T-helper 1 cell treated with Interleukin-12 subunit alpha and Interleukin-12 subunit beta and Interleukin-4 antibody, amounts not matched to agents 30 μg/mL and 1 μg/mL, for 36 hours (primary cell): ENCODE measurements at regions not wholly inside any gene's neighbourhood (a gene's known extent, or its start where the extent isn't known, plus 50 kb on each side); places are given as distances from the start of the nearest gene placed in this dataset.
"Not testable (repeated sequence)": the region's sequence is repeated elsewhere in the genome, so short reads cannot be mapped to it uniquely, and the experiment has no call there.

ENCODE experiments used
- H3K27ac Mint-ChIP-seq: one replicate; pipeline ENCODE4 v1.8.0; 2021; ENCODE audit warnings: mild to moderate bottlenecking, mixed read lengths
- H3K27me3 Mint-ChIP-seq: one replicate; pipeline ENCODE4 v1.8.0; 2021; ENCODE audit warnings: low read depth, mixed read lengths
- H3K36me3 Mint-ChIP-seq: one replicate; pipeline ENCODE4 v1.8.0; 2021; ENCODE audit warnings: low read depth, mixed read lengths
- H3K4me1 Mint-ChIP-seq: one replicate; pipeline ENCODE4 v1.8.0; 2021; ENCODE audit warnings: low read depth, mixed read lengths
- H3K4me3 Mint-ChIP-seq: one replicate; pipeline ENCODE4 v1.8.0; 2021; ENCODE audit warnings: mild to moderate bottlenecking, moderate library complexity, mixed read lengths
- H3K9me3 Mint-ChIP-seq: one replicate; pipeline ENCODE4 v1.8.0; 2021; ENCODE audit warnings: mixed read lengths

- Mint-ChIP-seq H3K27ac (no peak overlapping the region), H3K9me3 (no peaks in the 10 kb centered on the region), H3K36me3 (no peaks in the 10 kb centered on the region), H3K4me1 (no peaks in the 10 kb centered on the region), H3K27me3 (no peaks in the 10 kb centered on the region), H3K4me3 (no peak overlapping the region)
These were observed 210.5 kb upstream of the SHH start for GRCh38 chr7:156022483-156023459.

- H3K4me3 Mint-ChIP-seq: no peak overlapping the region
- H3K27me3 Mint-ChIP-seq: no peaks in the 10 kb centered on the region
- H3K36me3 Mint-ChIP-seq: no peaks in the 10 kb centered on the region
- H3K27ac Mint-ChIP-seq: no peak overlapping the region
- H3K4me1 Mint-ChIP-seq: no peaks in the 10 kb centered on the region
- H3K9me3 Mint-ChIP-seq: no peaks in the 10 kb centered on the region
These were observed 209.2 kb upstream of the SHH start for GRCh38 chr7:156021471-156021870.

GRCh38 chr7:156020566-156020965 is 208.3 kb upstream of the SHH start:
- Mint-ChIP-seq H3K4me1 (no peaks in the 10 kb centered on the region), H3K9me3 (no peaks in the 10 kb centered on the region), H3K27ac (no peak overlapping the region), H3K4me3 (no peak overlapping the region), H3K36me3 (no peaks in the 10 kb centered on the region), H3K27me3 (no peaks in the 10 kb centered on the region)

GRCh38 chr7:156019776-156020565 is 207.7 kb upstream of the SHH start:
- H3K9me3 Mint-ChIP-seq: no peaks in the 10 kb centered on the region
- no peak overlapping the region for H3K4me3 Mint-ChIP-seq
- H3K4me1 Mint-ChIP-seq: no peaks in the 10 kb centered on the region

GRCh38 chr7:156019308-156019707 is 207.0 kb upstream of the SHH start:
- Mint-ChIP-seq H3K27ac (no peak overlapping the region), H3K27me3 (peaks cover 1% of the 10 kb centered on the region), H3K4me1 (peaks cover 2% of the 10 kb centered on the region), H3K9me3 (peaks cover 1% of the 10 kb centered on the region), H3K4me3 (no peak overlapping the region), H3K36me3 (no peaks in the 10 kb centered on the region)

More at GRCh38 chr7:156019776-156020565, 207.7 kb upstream of the SHH start:
- H3K36me3 Mint-ChIP-seq: no peaks in the 10 kb centered on the region
- H3K27ac Mint-ChIP-seq: no peak overlapping the region
- no peaks in the 10 kb centered on the region for H3K27me3 Mint-ChIP-seq

- Mint-ChIP-seq H3K27me3 (peaks cover 4% of the 10 kb centered on the region), H3K27ac (no peak overlapping the region), H3K4me3 (no peak overlapping the region), H3K9me3 (peaks cover 10% of the 10 kb centered on the region), H3K36me3 (no peaks in the 10 kb centered on the region), H3K4me1 (peaks cover 5% of the 10 kb centered on the region)
These were observed 205.8 kb upstream of the SHH start for GRCh38 chr7:156017916-156018700.

- H3K9me3 Mint-ChIP-seq: peaks cover 10% of the 10 kb centered on the region
- H3K27ac Mint-ChIP-seq: no peak overlapping the region
- H3K4me1 Mint-ChIP-seq: peaks cover 5% of the 10 kb centered on the region
- H3K4me3 Mint-ChIP-seq: no peak overlapping the region
- H3K36me3 Mint-ChIP-seq: no peaks in the 10 kb centered on the region
- H3K27me3 Mint-ChIP-seq: peaks cover 4% of the 10 kb centered on the region
These were observed 205.2 kb upstream of the SHH start for GRCh38 chr7:156017431-156017830.

- Mint-ChIP-seq H3K27me3 (peaks cover 4% of the 10 kb centered on the region), H3K9me3 (peaks cover 12% of the 10 kb centered on the region), H3K27ac (no peak overlapping the region), H3K4me1 (peaks cover 5% of the 10 kb centered on the region), H3K36me3 (no peaks in the 10 kb centered on the region), H3K4me3 (no peak overlapping the region)
These were observed 203.2 kb upstream of the SHH start for GRCh38 chr7:156015237-156016020.

- no peak overlapping the region for H3K27ac Mint-ChIP-seq
These were observed 202.5 kb upstream of the SHH start for GRCh38 chr7:156014808-156015207.

GRCh38 chr7:156014201-156014600 is 201.9 kb upstream of the SHH start:
- Mint-ChIP-seq H3K9me3 (peaks cover 21% of the 10 kb centered on the region), H3K36me3 (no peaks in the 10 kb centered on the region), H3K4me3 (no peak overlapping the region), H3K4me1 (peaks cover 5% of the 10 kb centered on the region), H3K27me3 (peaks cover 4% of the 10 kb centered on the region), H3K27ac (no peak overlapping the region)

More at GRCh38 chr7:156014808-156015207, 202.5 kb upstream of the SHH start:
- Mint-ChIP-seq H3K27me3 (peaks cover 4% of the 10 kb centered on the region), H3K36me3 (no peaks in the 10 kb centered on the region), H3K4me3 (no peak overlapping the region), H3K4me1 (peaks cover 5% of the 10 kb centered on the region), H3K9me3 (peaks cover 17% of the 10 kb centered on the region)

GRCh38 chr7:156012412-156012811 is 200.1 kb upstream of the SHH start:
- H3K4me1 Mint-ChIP-seq: peaks cover 5% of the 10 kb centered on the region
- H3K27ac Mint-ChIP-seq: no peak overlapping the region
- no peaks in the 10 kb centered on the region for H3K36me3 Mint-ChIP-seq
- peaks cover 4% of the 10 kb centered on the region for H3K27me3 Mint-ChIP-seq
- H3K4me3 Mint-ChIP-seq: no peak overlapping the region
- H3K9me3 Mint-ChIP-seq: peaks cover 24% of the 10 kb centered on the region

GRCh38 chr7:156009569-156009968 is 197.3 kb upstream of the SHH start:
- Mint-ChIP-seq H3K9me3 (peaks cover 24% of the 10 kb centered on the region), H3K27me3 (peaks cover 4% of the 10 kb centered on the region), H3K4me1 (peaks cover 5% of the 10 kb centered on the region), H3K36me3 (no peaks in the 10 kb centered on the region), H3K27ac (no peak overlapping the region), H3K4me3 (no peak overlapping the region)

GRCh38 chr7:156006876-156007275 is 194.6 kb upstream of the SHH start:
- peaks cover 13% of the 10 kb centered on the region for H3K9me3 Mint-ChIP-seq
- not testable (repeated sequence) for H3K27ac Mint-ChIP-seq, H3K4me3 Mint-ChIP-seq, H3K36me3 Mint-ChIP-seq, H3K27me3 Mint-ChIP-seq, H3K4me1 Mint-ChIP-seq
